ENCODE measurements at regions not wholly inside any gene's neighbourhood (a gene's known extent, or its start where the extent isn't known, plus 50 kb on each side); places are given as distances from the start of the nearest gene placed in this dataset.
"Not testable (repeated sequence)": the region's sequence is repeated elsewhere in the genome, so short reads cannot be mapped to it uniquely, and the experiment has no call there.

- DNase-seq: no peak
Observed at GRCh38 chr13:61600360-61601033, 184.8 kb upstream of the PCDH20 start.

GRCh38 chr13:61592489-61592888 is 176.8 kb upstream of the PCDH20 start:
- no peak for DNase-seq

- DNase-seq: no peak
Observed at GRCh38 chr13:61575973-61576372, 160.3 kb upstream of the PCDH20 start.

GRCh38 chr13:61563645-61564044 is 148.0 kb upstream of the PCDH20 start:
- DNase-seq: no peak

- no peak for DNase-seq
Observed at GRCh38 chr13:61546911-61547310, 131.3 kb upstream of the PCDH20 start.

GRCh38 chr13:61546413-61546812 is 130.8 kb upstream of the PCDH20 start:
- DNase-seq: no peak

GRCh38 chr13:61536433-61536832 is 120.8 kb upstream of the PCDH20 start:
- DNase-seq: no peak

GRCh38 chr13:61531383-61532065 is 115.9 kb upstream of the PCDH20 start:
- no peak for DNase-seq

- DNase-seq: not testable (repeated sequence)
Observed at GRCh38 chr13:61519214-61519613, 103.6 kb upstream of the PCDH20 start.

- no peak for DNase-seq
Observed at GRCh38 chr13:61508936-61509335, 93.3 kb upstream of the PCDH20 start.

GRCh38 chr13:61500176-61500575 is 84.5 kb upstream of the PCDH20 start:
- no peak for DNase-seq

- DNase-seq: no peak
Observed at GRCh38 chr13:61495648-61496047, 80.0 kb upstream of the PCDH20 start.

GRCh38 chr13:61493556-61493955 is 77.9 kb upstream of the PCDH20 start:
- not testable (repeated sequence) for DNase-seq

GRCh38 chr13:61486496-61486895 is 70.8 kb upstream of the PCDH20 start:
- DNase-seq: no peak

- DNase-seq: no peak
Observed at GRCh38 chr13:61485128-61485765, 69.6 kb upstream of the PCDH20 start.

GRCh38 chr13:61477619-61478018 is 62.0 kb upstream of the PCDH20 start:
- DNase-seq: no peak

GRCh38 chr13:61470786-61471185 is 55.1 kb upstream of the PCDH20 start:
- no peak for DNase-seq

GRCh38 chr13:61466280-61466679 is 50.6 kb upstream of the PCDH20 start:
- no peak for DNase-seq

All from stimulated activated CD4-positive, alpha-beta T cell treated with anti-CD3 and anti-CD28 coated beads, Interleukin-15, amount 100 ng/mL, for 24 hours (primary cell).